CD8-positive, alpha-beta memory T cell (primary cell): ENCODE measurements at regions not wholly inside any gene's neighbourhood (a gene's known extent, or its start where the extent isn't known, plus 50 kb on each side); places are given as distances from the start of the nearest gene placed in this dataset.

Experiments used
- CTCF ChIA-PET: fragments of 350-600 bp; sonication (Branson Sonifier 250); formaldehyde crosslinking; loops from one replicate; lab custom pipeline; 2021; ENCODE audit warnings: antibody characterized with exemption; lab: Charles Lee
- POLR2A ChIA-PET: fragments of 350-600 bp; sonication (Branson Sonifier 250); formaldehyde crosslinking; loops from one replicate; lab custom pipeline; 2021; ENCODE audit warnings: antibody characterized with exemption; lab: Charles Lee
- DNase-seq, 5 donors: peaks; one replicate each; pipeline versions ENCODE4 v3.0.0 to v3.0.0-alpha.2; 2020 to 2022; ENCODE audit warnings: mixed read lengths in 1 of 5
- H3K27ac ChIP-seq: one replicate; pipeline ENCODE4 v1.7.0; 2013; ENCODE audit warnings: low read depth, mild to moderate bottlenecking, low read length, moderate library complexity
- H3K27me3 ChIP-seq: 2 replicates; pipeline ENCODE4 v1.7.0; 2013; ENCODE audit warnings: low read length, mild to moderate bottlenecking; ENCODE audit not compliant: insufficient read depth, poor library complexity, severe bottlenecking
- H3K36me3 ChIP-seq: 2 replicates; pipeline ENCODE4 v1.7.0; 2013; ENCODE audit warnings: mild to moderate bottlenecking, low read length, moderate library complexity; ENCODE audit not compliant: insufficient read depth
- H3K4me1 ChIP-seq: 2 replicates; pipeline ENCODE4 v1.7.0; 2013; ENCODE audit warnings: mild to moderate bottlenecking, low read length, moderate library complexity; ENCODE audit not compliant: insufficient read depth
- H3K4me3 ChIP-seq: 2 replicates; pipeline ENCODE4 v1.7.0; 2013; ENCODE audit warnings: mild to moderate bottlenecking, low read length
- H3K9me3 ChIP-seq: 2 replicates; pipeline ENCODE4 v1.7.0; 2013; ENCODE audit warnings: mild to moderate bottlenecking, low read length
- H3K27ac Mint-ChIP-seq, 8 donors: one replicate each; pipeline ENCODE4 v1.8.0; 2020 to 2021; ENCODE audit warnings: mixed read lengths in 8 of 8, mild to moderate bottlenecking in 6 of 8, inconsistent platforms in 3 of 8, moderate library complexity in 3 of 8
- H3K27me3 Mint-ChIP-seq, 2 donors: one replicate each; pipeline ENCODE4 v1.8.0; 2020 to 2021; ENCODE audit warnings: mixed read lengths in 2 of 2, mild to moderate bottlenecking in 1 of 2, moderate library complexity in 1 of 2
- H3K36me3 Mint-ChIP-seq, 3 donors: one replicate each; pipeline ENCODE4 v1.8.0; 2020 to 2021; ENCODE audit warnings: mixed read lengths in 3 of 3, inconsistent platforms in 1 of 3, mild to moderate bottlenecking in 1 of 3
- H3K4me1 Mint-ChIP-seq, 3 donors: one replicate each; pipeline ENCODE4 v1.8.0; 2020 to 2021; ENCODE audit warnings: mixed read lengths in 3 of 3, inconsistent platforms in 1 of 3, mild to moderate bottlenecking in 1 of 3
- H3K4me3 Mint-ChIP-seq, 7 donors: one replicate each; pipeline ENCODE4 v1.8.0; 2020 to 2021; ENCODE audit warnings: mixed read lengths in 7 of 7, mild to moderate bottlenecking in 6 of 7, moderate library complexity in 4 of 7, inconsistent platforms in 2 of 7
- H3K9me3 Mint-ChIP-seq, 5 donors: one replicate each; pipeline ENCODE4 v1.8.0; 2020 to 2022; ENCODE audit warnings: mixed read lengths in 5 of 5, mild to moderate bottlenecking in 3 of 5, moderate library complexity in 2 of 5, inconsistent platforms in 1 of 5

GRCh38 chr22:27445881-27446280 is 355.7 kb downstream of the MN1 start:
- no peak for DNase-seq
- Histone ChIP-seq H3K27me3 (no peaks in the 10 kb centered on the region), H3K4me3 (no peak overlapping the region), H3K9me3 (no peaks in the 10 kb centered on the region), H3K36me3 (no peaks in the 10 kb centered on the region), H3K27ac (no peak overlapping the region), H3K4me1 (no peaks in the 10 kb centered on the region)
- no peaks in the 10 kb centered on the region for H3K27me3 Mint-ChIP-seq
- ChIA-PET POLR2A (no interaction called here), CTCF (no interaction called here)
- H3K36me3 Mint-ChIP-seq = no peaks in the 10 kb centered on the region
- H3K27ac Mint-ChIP-seq = no peak overlapping the region
- H3K4me1 Mint-ChIP-seq = no peaks in the 10 kb centered on the region
- no peak overlapping the region for H3K4me3 Mint-ChIP-seq
- no peaks in the 10 kb centered on the region for H3K9me3 Mint-ChIP-seq

GRCh38 chr22:27447289-27447688 is 354.3 kb downstream of the MN1 start:
- CTCF ChIA-PET = no interaction called here
- H3K27me3 ChIP-seq = no peaks in the 10 kb centered on the region
- H3K4me1 ChIP-seq = no peaks in the 10 kb centered on the region
- no peaks in the 10 kb centered on the region for H3K27me3 Mint-ChIP-seq
- POLR2A ChIA-PET = no interaction called here
- no peaks in the 10 kb centered on the region for H3K9me3 Mint-ChIP-seq
- H3K36me3 Mint-ChIP-seq = no peaks in the 10 kb centered on the region
- H3K4me3 Mint-ChIP-seq = no peak overlapping the region
- H3K4me3 ChIP-seq = no peak overlapping the region
- no peak overlapping the region for H3K27ac Mint-ChIP-seq
- H3K36me3 ChIP-seq = no peaks in the 10 kb centered on the region
- H3K4me1 Mint-ChIP-seq = no peaks in the 10 kb centered on the region
- no peaks in the 10 kb centered on the region for H3K9me3 ChIP-seq
- DNase-seq = no peak
- no peak overlapping the region for H3K27ac ChIP-seq

- H3K27me3 ChIP-seq = no peaks in the 10 kb centered on the region
- DNase-seq = no peak
- no peak overlapping the region for H3K4me3 ChIP-seq
- Mint-ChIP-seq H3K4me1 (no peaks in the 10 kb centered on the region), H3K4me3 (no peak overlapping the region), H3K27me3 (peaks cover 0 to 3% of the 10 kb centered on the region in 2 donors), H3K9me3 (peaks cover 0 to 5% (median 0%) of the 10 kb centered on the region in 5 donors), H3K27ac (no peak overlapping the region), H3K36me3 (no peaks in the 10 kb centered on the region)
- CTCF ChIA-PET = no interaction called here
- H3K27ac ChIP-seq = no peak overlapping the region
- POLR2A ChIA-PET = no interaction called here
- no peaks in the 10 kb centered on the region for H3K9me3 ChIP-seq
- H3K4me1 ChIP-seq = no peaks in the 10 kb centered on the region
- H3K36me3 ChIP-seq = no peaks in the 10 kb centered on the region
Observed at GRCh38 chr22:27450448-27450847, 351.1 kb downstream of the MN1 start.

- Mint-ChIP-seq H3K4me3 (no peak overlapping the region), H3K27ac (no peak overlapping the region), H3K4me1 (no peaks in the 10 kb centered on the region), H3K27me3 (peaks cover 0 to 3% of the 10 kb centered on the region in 2 donors), H3K9me3 (peaks cover 0 to 5% (median 0%) of the 10 kb centered on the region in 5 donors), H3K36me3 (peaks cover 0 to 1% (median 0%) of the 10 kb centered on the region in 3 donors)
- H3K4me3 ChIP-seq = no peak overlapping the region
- no peaks in the 10 kb centered on the region for H3K4me1 ChIP-seq
- no peak for DNase-seq
- no peak overlapping the region for H3K27ac ChIP-seq
- no peaks in the 10 kb centered on the region for H3K36me3 ChIP-seq
- CTCF ChIA-PET = no interaction called here
- POLR2A ChIA-PET = no interaction called here
- H3K27me3 ChIP-seq = no peaks in the 10 kb centered on the region
- H3K9me3 ChIP-seq = no peaks in the 10 kb centered on the region
Observed at GRCh38 chr22:27452245-27452644, 349.3 kb downstream of the MN1 start.

- no peak for DNase-seq
- H3K9me3 Mint-ChIP-seq = peaks cover 0 to 5% (median 0%) of the 10 kb centered on the region in 5 donors
- peaks cover 0 to 1% (median 0%) of the 10 kb centered on the region in 3 donors for H3K36me3 Mint-ChIP-seq
- Histone ChIP-seq H3K9me3 (no peaks in the 10 kb centered on the region), H3K27me3 (no peaks in the 10 kb centered on the region), H3K27ac (no peak overlapping the region), H3K4me1 (no peaks in the 10 kb centered on the region), H3K36me3 (no peaks in the 10 kb centered on the region), H3K4me3 (no peak overlapping the region)
- POLR2A ChIA-PET = no interaction called here
- CTCF ChIA-PET = no interaction called here
- no peaks in the 10 kb centered on the region for H3K4me1 Mint-ChIP-seq
- peaks cover 0 to 3% of the 10 kb centered on the region in 2 donors for H3K27me3 Mint-ChIP-seq
- H3K4me3 Mint-ChIP-seq = no peak overlapping the region
- no peak overlapping the region for H3K27ac Mint-ChIP-seq
Observed at GRCh38 chr22:27452922-27453321, 348.6 kb downstream of the MN1 start.

GRCh38 chr22:27453725-27454124 is 347.8 kb downstream of the MN1 start:
- H3K36me3 Mint-ChIP-seq = peaks cover 0 to 1% (median 0%) of the 10 kb centered on the region in 3 donors
- H3K27me3 Mint-ChIP-seq = peaks cover 0 to 3% of the 10 kb centered on the region in 2 donors
- Histone ChIP-seq H3K4me3 (no peak overlapping the region), H3K27ac (no peak overlapping the region), H3K9me3 (no peaks in the 10 kb centered on the region), H3K36me3 (no peaks in the 10 kb centered on the region), H3K4me1 (no peaks in the 10 kb centered on the region), H3K27me3 (no peaks in the 10 kb centered on the region)
- H3K4me1 Mint-ChIP-seq = no peaks in the 10 kb centered on the region
- no peak for DNase-seq
- POLR2A ChIA-PET = no interaction called here
- H3K9me3 Mint-ChIP-seq = peaks cover 0 to 5% (median 0%) of the 10 kb centered on the region in 5 donors
- no peak overlapping the region for H3K27ac Mint-ChIP-seq
- no peak overlapping the region for H3K4me3 Mint-ChIP-seq
- CTCF ChIA-PET = no interaction called here

GRCh38 chr22:27454807-27455450 is 346.6 kb downstream of the MN1 start:
- H3K4me3 Mint-ChIP-seq = no peak overlapping the region
- Histone ChIP-seq H3K9me3 (no peaks in the 10 kb centered on the region), H3K27ac (no peak overlapping the region), H3K36me3 (no peaks in the 10 kb centered on the region), H3K4me3 (no peak overlapping the region), H3K4me1 (no peaks in the 10 kb centered on the region), H3K27me3 (no peaks in the 10 kb centered on the region)
- peaks cover 0 to 5% (median 0%) of the 10 kb centered on the region in 5 donors for H3K9me3 Mint-ChIP-seq
- H3K27ac Mint-ChIP-seq = no peak overlapping the region
- H3K4me1 Mint-ChIP-seq = no peaks in the 10 kb centered on the region
- DNase-seq = no peak
- ChIA-PET POLR2A (no interaction called here), CTCF (no interaction called here)
- H3K27me3 Mint-ChIP-seq = peaks cover 0 to 8% of the 10 kb centered on the region in 2 donors
- H3K36me3 Mint-ChIP-seq = peaks cover 0 to 1% (median 0%) of the 10 kb centered on the region in 3 donors

- peaks cover 0 to 5% (median 0%) of the 10 kb centered on the region in 5 donors for H3K9me3 Mint-ChIP-seq
- H3K36me3 Mint-ChIP-seq = peaks cover 0 to 1% (median 0%) of the 10 kb centered on the region in 3 donors
- H3K27me3 Mint-ChIP-seq = peaks cover 0 to 12% of the 10 kb centered on the region in 2 donors
- Histone ChIP-seq H3K36me3 (no peaks in the 10 kb centered on the region), H3K27ac (no peak overlapping the region), H3K4me3 (no peak overlapping the region), H3K9me3 (no peaks in the 10 kb centered on the region), H3K27me3 (no peaks in the 10 kb centered on the region), H3K4me1 (no peaks in the 10 kb centered on the region)
- no peaks in the 10 kb centered on the region for H3K4me1 Mint-ChIP-seq
- CTCF ChIA-PET = no interaction called here
- no peak overlapping the region for H3K4me3 Mint-ChIP-seq
- no peak for DNase-seq
- POLR2A ChIA-PET = no interaction called here
- no peak overlapping the region for H3K27ac Mint-ChIP-seq
Observed at GRCh38 chr22:27455526-27455925, 346.0 kb downstream of the MN1 start.
